ENCODE measurements at regions not wholly inside any gene's neighbourhood (a gene's known extent, or its start where the extent isn't known, plus 50 kb on each side); places are given as distances from the start of the nearest gene placed in this dataset.
"Not testable (repeated sequence)": the region's sequence is repeated elsewhere in the genome, so short reads cannot be mapped to it uniquely, and the experiment has no call there.

DNA sequence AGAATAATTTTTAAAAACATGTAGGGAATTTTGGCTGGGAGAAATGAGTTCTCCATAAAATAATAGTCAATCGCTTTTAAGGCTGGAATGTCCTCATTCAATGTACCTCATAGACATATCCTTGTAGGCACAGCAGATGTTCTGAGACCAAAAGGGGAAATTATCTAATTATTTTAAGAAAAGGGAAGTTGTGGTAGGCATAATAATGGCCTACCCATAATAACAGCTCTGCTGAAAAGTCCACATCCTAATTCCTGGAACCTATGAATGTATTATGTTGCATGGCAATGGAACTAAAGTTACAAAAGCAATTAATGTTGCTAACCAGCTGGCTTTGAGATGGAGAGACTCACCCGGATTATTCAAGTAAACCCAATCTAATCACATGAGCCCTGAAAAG, 216.1 kb downstream of the TRIM36 start:
- no peak for DNase-seq (ENCODE audit: low read depth in 2 of 2)

DNA sequence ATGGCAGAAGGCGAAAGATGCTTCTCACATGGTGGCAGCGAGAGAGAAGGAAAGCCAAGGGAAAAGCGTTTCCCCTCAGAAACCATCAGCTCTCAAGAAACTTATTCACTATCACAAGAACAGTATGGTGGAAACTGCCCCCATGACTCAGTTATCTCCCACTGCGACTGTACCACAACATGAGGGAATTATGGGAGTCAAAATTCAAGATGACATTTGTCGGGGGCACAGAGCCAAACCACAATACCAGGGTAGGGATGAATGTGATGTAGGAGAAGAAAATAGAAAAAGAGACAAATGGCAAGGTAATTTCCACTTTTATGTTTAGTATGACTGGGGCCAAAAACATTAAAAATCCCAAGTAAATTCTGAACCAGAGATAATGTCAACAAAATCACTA, 216.8 kb downstream of the TRIM36 start:
- no peak for DNase-seq (ENCODE audit: low read depth in 2 of 2)

DNA sequence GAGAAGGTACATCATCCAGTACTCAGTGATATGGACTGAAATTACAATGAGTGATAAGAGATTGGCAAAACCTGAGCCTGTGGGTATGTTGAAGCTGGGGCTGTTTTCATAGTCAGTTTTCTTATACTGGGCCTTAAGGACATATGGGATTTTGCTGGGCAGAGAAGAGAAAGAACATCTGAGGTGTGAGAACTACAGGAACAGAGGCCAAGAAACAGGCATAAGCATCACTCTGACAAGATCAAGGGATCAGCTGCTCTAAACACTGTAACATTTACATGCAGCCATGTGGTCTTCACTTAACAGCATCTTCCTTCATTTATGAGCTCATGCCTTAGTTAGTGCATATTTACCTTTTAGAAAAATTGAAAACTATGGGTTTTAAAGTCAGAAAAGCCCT, 220.0 kb downstream of the TRIM36 start:
- DNase-seq (ENCODE audit: low read depth in 2 of 2): no peak

DNA sequence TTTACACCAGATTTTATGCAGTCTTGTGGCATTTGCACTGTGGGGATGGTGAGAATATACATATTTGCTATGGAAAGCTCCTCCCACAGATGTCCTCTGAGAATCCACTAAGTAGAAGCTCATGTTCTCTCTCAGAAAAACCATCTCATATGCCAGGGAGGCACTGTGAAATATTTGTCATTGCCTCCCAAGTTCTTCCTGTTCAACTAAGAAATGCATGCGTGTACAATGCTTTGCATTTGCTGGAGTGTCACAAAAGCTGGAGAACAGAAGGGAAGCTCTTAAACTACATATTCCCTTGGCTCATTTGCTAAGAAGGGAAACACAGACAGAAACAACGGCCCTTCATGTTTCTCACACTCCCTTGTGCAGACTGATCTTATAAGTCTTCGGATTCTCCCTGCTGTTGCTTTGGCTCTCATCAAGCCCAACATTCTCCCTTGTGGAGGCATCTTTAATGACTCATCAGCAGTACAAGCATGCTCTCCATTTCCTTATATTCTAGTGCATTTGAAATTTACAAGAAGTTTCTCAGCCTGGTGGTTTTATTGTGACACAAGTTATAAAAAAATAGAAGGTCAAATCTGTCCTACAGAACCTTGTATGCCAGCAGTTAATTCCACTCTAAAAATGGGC, 220.6 kb downstream of the TRIM36 start:
- DNase-seq (ENCODE audit: low read depth in 2 of 2): no peak

DNA sequence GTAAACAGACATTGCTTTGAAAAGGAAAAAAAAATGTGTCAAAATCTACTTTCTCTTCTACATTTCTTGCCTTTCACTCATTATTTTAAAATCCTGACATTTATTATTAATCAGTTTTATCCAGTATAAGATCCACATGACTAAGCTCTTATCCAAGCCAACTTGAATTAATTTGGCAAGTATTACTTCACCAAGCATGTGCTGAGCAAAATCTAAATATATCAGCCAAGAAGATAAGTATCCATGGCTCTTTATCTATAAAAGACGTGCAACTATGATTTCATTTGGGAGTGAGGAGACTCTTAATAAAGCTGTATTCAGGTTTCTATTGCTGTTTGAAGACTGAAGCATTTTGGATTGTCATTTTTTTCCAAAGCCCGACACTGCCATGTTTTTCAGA, 221.3 kb downstream of the TRIM36 start:
- no peak for DNase-seq (ENCODE audit: low read depth in 2 of 2)

DNA sequence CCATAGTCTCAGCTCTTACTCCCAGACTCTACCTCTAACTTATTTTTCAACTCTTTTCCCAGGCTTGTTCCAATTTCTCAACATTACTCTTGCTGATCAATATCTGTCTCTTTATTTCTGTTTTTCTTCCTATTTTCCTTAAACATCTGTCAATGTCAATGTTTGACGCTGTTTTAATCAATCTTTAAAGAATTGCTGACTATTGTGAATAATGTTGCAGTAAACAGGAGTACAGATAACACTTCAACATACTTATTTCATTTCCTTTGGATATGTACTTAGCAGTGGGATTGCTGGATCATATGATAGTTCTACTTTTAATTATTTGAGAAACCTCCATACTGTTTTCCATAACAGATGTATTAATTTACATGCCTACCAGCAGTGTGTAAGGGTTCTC, 229.0 kb downstream of the TRIM36 start:
- DNase-seq (ENCODE audit: low read depth in 2 of 2): no peak

DNA sequence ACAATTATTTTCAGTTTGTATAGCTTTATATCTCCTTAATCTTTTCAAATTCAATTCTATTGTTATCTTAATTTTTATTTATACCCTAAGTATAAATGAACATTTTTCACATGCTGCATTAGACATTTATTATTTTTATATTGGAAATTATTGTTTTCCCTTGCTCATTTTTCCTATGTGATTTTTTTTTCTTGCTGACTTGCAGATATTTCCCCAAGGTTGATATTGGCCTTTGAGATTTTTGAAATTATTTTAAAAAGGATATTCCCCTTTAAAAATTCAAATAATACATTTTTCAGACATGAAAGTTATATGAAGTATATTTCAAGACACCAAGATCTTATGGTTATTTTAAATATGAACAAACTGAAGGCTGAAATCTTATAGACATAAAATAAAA, 234.2 kb downstream of the TRIM36 start:
- no peak for DNase-seq (ENCODE audit: low read depth in 2 of 2)

DNA sequence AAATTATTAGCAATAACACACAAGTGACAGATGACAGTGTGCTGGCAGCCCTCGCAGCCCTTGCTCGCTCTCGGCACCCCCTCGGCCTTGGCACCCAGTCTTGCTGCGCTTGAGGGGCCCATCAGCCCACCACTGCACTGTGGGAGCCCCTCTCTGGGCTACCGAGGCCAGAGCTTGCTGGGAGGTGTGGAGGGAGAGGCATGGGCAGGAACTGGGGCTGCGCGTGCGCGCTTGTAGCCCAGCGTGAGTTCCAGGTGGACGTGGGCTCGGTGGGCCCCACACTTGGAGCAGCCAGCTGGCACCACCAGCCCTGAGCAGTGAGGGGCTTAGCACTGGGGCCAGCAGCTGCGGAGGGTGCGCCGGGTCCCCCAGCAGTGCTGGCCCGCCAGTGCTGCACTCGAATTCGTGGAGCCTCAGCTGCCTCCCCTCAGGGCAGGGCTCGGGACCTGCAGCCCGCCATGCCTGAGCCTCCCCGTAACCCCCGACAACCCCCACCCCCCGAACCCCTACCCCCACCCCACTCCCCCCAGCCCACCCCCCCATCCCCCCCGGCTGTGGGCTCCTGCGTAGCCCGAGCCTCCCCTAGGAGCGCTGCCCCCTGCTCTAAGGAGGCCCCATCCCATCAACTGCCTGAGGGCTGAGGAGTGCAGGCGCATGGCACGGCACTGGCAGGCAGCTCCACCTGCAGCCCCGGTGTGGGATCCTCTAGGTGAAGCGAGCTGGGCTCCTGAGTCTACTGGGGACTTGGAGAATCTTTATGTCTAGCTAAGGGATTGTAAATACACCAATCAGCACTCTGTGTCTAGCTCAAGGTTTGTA, 240.9 kb downstream of the TRIM36 start:
- no peak for DNase-seq (ENCODE audit: low read depth in 2 of 2)

DNA sequence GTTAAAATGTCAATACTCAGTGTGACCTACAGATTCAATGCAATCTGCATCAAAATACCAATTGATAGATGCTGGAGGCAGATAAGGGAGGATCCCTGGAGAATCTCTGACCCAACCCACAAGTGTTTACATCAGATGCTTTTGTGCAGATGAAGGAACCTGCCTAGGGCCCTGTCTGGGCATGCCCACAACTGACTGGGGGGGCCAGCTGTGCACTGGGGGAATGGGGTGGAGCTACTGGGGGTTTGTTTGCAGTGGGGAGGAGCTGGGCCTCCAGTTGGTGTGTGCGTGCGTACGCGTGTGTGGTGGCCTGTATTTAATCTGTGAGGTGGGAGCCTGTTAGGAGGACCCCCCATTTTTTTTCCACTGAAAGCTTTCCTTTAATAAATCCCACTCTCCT, 244.9 kb downstream of the TRIM36 start:
- DNase-seq (ENCODE audit: low read depth in 2 of 2): no peak

DNA sequence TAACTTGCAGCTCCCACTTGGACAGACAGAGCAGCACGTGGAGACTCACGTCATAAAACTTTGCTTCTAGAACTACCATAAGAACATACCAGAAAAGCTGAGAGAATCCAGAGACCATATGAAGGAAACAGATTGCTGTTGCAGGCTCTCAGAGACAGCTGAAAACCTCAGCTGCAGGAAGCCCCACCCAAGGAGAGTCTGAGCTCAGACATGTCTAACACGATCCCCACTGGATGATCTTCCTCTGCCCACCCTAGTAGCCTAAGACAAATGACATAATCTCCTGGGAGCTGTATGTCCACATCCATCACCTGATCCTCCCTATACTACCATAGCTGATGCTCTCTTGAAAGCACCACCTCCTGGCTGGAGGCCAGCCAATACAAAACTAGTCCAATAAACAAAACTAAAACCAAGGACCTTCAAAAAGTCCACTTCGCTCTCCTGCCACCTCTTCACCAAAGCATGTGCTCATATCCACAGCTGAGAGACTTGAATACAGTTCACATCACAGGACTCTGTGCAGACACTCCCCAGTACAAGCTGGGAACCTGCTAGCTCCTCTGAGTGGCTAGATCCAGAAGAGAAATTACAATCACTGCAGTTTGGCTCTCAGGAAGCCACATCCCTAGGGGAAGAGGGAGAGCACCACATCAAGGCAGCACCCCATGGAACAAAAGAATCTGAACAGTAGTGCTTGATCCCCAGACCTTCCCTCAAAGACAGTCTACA, 257.4 kb downstream of the TRIM36 start:
- no peak for DNase-seq (ENCODE audit: low read depth in 2 of 2)

DNA sequence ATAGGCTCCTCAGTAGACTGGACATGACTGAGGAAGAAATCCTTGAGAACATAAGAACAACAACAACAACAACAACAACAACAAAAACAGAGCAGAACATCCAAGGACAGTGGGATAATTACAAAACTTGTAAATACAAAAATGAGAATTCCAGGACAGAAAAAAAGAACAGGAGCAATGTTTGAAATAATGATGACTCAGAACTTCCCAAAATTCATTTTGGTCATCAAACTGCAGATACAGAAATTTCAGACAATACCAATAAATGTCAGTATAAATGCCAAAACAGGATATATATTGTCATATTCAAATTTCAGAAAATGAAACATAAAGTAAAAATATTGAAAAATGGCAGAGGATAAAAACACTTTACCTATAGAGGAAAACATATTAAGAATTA, 259.0 kb downstream of the TRIM36 start:
- DNase-seq (ENCODE audit: low read depth in 2 of 2): no peak

DNA sequence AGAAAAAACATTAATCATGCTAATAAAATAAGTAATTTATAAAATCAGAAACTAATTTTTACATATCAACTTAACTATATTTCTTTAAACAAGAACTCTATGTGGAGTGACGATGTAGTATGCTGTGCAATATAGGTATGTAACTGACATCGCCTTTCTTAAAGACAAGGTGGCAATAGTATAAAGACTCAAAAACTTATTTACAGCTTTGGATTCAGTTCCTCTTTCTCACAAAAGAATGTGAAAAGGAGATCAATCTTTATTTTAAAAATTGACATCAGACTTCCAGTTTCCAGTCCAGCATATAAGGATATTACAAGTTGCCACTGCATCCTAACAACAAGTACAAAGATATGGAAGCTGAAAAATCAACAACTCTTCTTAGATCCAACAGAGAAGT, 260.3 kb downstream of the TRIM36 start:
- DNase-seq (ENCODE audit: low read depth in 2 of 2): no peak

DNA sequence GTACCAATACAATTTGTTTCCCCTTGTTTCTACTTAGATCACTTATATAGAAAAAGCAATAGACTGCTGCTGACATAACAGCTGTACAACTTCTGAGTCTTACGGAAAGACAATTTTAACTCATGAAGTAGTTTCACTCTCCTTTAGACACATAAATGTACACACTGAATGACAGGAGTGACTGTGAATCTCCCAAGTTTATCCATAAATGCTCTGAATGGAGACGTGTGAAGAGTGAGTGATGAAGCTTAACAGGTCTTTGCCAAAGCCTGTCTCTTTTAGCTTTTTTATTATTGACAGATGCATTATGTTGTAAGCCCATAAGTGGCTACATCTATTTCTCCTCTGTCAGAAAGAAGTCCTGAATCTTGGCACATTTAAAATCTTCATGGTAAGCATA, 265.9 kb downstream of the TRIM36 start:
- no peak for DNase-seq (ENCODE audit: low read depth in 2 of 2)

DNA sequence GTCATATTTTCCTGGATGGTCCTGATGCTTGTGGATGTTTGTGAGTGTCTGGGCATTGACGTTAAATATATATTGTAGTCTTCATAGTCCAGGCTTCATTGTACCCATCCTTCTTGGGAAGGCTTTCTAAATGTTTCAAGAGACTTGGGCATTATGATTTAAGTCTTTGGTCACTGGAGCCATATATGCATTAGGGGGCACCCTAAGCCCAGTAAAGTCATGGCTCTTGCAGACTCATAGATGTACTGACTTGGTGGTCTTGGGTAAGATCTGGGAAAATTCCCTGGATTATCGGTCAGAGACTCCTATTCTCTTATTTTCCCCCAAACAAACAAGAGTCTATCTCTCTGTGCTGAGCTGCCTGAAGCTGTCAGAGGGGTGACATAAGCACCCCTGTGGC, 271.1 kb downstream of the TRIM36 start:
- no peak for DNase-seq (ENCODE audit: low read depth in 2 of 2)

DNA sequence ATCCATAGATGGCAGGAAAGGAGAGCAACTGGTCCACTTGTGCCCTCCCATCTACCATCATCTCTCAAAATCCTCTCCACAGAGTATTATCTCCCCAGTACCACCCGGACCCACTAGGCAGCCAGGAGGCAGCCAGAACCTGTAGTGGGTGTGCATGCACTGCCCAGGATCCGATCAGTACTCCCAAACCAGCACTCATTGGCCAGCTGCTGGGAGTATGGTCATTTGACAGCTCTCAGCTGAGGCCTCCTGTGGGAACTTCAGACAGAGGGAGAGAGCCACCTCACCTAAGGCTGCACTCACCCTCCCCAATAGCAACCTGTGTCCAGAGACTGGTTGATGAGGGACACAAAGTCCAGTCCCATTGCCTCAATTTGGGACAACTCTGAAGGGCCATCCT, 286.0 kb downstream of the TRIM36 start:
- no peak for DNase-seq (ENCODE audit: low read depth in 2 of 2)

DNA sequence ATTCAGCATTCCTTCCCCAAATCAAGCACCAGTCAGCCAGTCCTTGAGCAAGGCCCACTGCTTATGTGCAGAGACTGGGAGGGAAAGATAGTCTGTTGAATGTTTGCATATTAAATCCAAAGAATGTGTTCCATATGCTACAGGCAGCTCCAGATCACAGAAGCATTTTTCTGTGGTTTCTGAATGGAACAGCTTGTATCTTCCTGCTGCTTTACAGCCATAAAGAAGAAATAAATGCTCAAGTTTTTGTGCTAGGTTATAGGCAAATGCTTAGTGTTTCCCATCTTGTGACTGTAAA, 310.3 kb downstream of the TRIM36 start:
- DNase-seq (ENCODE audit: low read depth in 2 of 2): no peak

DNA sequence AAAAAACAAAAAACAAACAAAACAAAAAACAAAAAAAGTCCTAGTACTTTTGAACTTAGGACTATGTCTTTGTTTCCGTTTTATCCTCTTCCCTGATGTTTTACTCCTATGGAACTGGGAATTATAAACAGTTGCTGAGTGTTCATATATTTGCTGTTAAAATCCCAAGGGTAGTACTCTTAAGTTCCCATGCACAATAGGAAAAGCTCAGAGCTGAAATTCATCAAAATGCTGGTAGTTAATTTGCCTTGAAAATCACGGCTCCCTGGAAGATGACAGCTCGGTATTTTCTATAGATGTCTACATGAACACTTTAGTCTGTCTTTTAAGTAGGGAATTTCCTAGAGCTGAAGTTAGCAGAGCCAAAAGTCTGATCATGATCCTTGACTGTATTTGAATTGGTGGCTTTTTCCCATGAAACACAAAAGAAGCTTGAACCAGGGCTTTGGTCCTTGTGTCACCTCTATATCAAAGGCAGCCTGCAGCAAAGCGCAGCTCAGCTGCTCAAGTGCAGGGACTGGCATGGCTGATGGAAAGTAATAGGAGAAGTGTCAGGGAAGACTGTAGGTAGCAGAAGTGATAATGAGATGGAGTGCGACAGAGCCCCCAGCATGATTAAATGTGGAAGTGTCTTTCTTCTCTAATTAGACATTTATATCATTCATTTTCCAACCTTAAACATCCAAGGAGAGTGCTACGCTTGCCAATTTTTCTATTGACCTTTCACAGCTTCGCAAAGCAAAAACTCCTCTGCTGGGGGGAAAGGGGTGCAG, 310.9 kb downstream of the TRIM36 start:
- no peak for DNase-seq (ENCODE audit: low read depth in 2 of 2)

DNA sequence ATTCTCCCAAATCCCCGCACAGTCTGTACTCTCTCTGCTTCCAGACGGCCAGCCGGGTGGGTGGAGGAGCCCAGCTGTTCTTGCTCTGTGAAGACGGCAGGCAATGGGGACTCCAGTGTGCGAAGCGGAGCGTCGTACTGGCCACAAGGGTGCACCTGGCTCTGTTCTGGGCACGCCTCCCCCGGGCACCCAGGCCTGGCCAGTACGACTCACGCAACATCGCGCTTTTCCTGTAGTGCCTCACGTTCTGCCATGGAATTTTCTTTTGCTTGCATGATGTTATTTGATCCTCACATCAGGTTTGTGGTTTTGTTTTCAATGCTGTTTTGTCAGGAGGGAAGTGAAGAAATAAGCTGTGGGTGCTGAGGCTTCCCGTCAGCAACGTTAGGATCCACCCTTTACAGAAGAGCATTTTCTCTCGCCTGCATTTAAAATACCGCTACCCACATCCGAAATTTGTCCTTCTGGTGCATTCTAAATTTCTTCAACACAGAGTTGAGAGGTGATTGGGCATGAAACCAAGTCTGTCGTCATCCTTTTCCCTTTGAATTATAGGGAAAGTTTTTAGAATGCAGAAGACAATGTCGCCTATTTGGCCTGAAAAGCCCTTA, 311.7 kb downstream of the TRIM36 start:
- DNase-seq (ENCODE audit: low read depth in 2 of 2): no peak

DNA sequence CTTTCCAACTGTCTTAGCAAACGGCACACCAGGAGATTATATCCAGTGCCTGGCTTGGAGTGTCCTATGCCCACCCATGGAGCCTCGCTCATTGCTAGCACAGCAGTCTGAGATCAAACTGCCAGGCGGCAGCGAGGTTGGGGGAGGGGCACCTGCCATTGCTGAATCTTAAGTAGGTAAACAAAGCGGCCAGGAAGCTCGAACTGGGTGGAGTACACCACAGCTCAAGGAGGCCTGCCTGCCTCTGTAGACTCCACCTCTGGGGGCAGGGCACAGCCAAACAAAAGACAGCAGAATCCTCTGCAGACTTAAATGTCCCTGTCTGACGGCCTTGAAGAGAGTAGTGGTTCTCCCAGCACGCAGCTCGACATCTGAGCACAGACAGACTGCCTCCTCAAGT, 325.0 kb downstream of the TRIM36 start:
- DNase-seq (ENCODE audit: low read depth in 2 of 2): not testable (repeated sequence)

DNA sequence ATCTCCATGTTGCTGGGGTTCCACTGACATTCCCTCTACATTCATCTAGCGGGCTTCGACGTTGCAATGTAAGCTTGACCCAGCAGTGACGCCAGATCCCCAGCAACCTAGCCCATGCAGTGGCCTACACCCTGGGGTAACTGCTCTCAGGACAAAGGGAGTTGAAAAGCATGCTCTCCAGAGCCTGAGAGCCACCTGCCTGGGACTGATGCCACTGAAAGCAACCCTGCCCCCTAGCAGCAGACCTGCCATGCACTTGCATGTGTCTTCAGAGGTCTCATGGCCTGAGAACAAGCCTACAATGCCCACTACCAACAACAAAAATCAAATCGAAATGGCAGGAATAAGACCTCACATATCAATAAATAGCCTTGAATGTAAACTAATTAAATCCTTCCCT, 330.3 kb downstream of the TRIM36 start:
- DNase-seq (ENCODE audit: low read depth in 2 of 2): no peak

DNA sequence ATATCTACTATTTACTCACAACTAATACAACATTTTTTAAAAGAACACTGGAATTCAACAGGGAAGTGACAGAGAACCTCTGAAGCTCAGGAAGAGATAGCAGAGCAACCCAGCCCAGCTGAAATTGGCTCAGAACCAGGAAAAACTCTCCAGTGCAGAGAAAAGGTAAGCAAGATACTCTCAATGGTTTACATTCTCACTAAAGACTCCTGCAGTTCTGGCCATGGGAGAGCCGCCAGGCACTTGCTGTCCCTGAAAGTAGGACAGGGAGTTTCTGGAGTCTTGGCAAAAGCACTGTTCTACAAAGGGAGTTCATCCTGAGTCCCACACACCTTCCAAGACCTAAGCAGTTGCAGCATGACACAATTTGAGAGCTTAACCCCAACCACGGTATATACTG, 330.8 kb downstream of the TRIM36 start:
- no peak for DNase-seq (ENCODE audit: low read depth in 2 of 2)

DNA sequence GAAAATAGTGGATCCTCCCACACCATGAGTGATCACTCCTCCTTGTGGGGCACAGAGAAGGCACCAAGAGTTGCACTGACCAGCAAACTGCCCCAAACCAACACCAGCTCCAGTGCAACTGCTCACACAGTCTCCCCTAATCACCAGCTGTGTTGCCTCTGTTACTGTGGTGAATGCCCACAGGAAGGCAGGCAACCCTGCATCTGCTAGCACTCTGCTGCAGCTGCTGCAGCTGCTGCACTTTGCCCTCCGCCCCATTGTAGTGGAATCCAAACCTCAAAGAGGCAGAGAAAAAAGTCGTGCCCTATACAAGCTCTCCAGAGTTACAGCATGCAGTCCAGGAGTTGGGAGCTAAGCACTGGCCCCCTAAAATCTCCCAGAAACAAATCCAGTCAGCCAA, 339.6 kb downstream of the TRIM36 start:
- DNase-seq (ENCODE audit: low read depth in 2 of 2): no peak

Measured in stimulated activated CD4-positive, alpha-beta T cell treated with anti-CD3 and anti-CD28 coated beads, Interleukin-4, amount 100 ng/mL, for 48 hours (primary cell).